GM18505 (cell line): ENCODE measurements at regions not wholly inside any gene's neighbourhood (a gene's known extent, or its start where the extent isn't known, plus 50 kb on each side); places are given as distances from the start of the nearest gene placed in this dataset.
"Not testable (repeated sequence)": the region's sequence is repeated elsewhere in the genome, so short reads cannot be mapped to it uniquely, and the experiment has no call there.

Experiments used
- ATAC-seq: cut with Tn5 transposase; IDR thresholded peaks from one replicate; pipeline ENCODE4 v1.9.1; 2021; ENCODE audit not compliant: unreplicated experiment
- POLR2A ChIP-seq: IDR thresholded peaks from 4 replicates; pipeline ENCODE4 v1.6.1; 2011; ENCODE audit warnings: borderline replicate concordance; ENCODE audit not compliant: insufficient read depth, insufficient read length; ENCODE audit errors: extremely low read depth

DNA sequence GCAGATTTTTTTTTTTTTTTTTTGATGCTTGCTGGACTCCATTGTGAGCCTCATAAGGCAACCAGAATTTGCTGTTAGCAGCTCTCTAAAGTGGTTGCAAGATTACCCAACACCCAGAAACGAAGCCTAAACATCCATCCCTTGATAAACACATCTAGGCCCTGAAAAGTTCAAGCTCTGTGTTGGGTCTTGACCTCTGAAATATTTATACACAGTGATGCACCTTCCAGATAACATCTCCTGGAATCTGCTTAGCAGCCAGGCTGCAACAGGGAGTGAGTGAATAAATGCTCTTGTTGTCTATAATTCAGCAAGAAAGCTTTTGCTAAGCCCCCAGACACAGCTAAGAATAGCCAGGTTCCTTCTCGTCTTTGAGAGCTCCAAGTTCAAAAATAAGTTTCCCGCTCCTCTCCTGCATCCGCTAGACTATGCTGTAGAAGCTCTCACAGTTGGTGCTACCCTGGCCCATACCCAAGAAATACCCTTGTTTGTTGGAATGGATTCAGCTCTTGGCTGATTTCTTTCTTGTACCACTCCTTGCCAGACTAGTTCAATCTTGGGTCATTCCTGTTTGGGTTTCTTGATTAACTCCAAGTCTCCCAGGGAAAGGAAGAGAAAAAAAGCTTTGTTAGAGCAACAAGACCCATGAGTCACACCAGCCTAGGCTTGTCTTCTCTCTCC lies 610.6 kb upstream of the TBX3 start:
- ATAC-seq, result no peak
- no peak for TF ChIP-seq POLR2A

DNA sequence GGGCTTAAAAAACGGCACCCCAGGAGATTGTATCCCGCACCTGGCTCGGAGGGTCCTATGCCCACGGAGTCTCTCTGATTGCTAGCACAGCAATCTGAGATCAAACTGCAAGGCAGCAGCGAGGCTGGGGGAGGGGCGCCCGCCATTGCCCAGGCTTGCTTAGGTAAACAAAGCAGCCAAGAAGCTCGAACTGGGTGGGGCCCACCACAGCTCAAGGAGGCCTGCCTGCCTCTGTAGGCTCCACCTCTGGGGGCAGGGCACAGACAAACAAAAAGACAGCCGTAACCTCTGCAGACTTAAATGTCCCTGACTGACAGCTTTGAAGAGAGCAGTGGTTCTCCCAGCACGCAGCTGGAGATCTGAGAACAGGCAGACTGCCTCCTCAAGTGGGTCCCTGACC lies 601.5 kb upstream of the TBX3 start:
- not testable (repeated sequence) for ATAC-seq

DNA sequence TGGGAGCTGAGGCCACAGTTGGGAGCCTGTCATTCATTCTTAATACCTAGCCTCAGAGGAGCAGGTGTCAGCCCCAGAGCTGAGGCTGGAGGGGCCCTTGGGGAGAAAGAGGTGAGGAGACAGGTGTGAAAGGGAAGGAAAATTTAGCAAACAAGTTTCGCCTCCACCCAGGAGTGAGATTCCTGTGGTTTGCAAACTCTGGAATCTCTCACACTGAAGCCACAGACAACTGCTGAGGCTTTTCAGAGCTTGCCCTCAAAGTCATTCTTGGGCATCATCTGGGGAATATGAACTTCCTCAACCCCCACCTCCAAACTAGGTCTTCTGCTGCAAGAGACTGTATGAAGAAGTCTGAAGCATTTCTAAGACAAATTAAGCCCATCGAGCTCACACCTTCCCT lies 589.5 kb upstream of the TBX3 start:
- no peak for ATAC-seq
- TF ChIP-seq POLR2A, result no peak

DNA sequence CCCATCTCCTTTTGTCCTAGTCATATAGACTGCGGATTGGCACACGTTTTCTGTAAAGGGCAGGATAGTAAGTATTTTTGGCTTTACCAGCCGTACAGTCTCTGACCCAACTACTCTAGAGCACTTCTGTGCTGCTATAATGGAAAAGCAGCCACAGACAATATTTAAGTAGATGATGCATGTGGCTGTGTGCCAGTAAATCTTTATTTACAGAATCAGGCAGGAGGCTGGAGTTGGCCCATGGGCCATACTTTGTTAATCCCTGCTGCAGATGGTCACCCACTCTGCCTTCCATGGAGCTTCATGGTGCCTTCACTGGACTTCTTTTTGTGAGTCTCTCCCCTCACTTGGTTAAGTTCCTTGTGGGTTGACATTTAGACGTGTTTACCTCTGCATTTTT lies 584.5 kb upstream of the TBX3 start:
- ATAC-seq, result no peak
- TF ChIP-seq POLR2A, result no peak

DNA sequence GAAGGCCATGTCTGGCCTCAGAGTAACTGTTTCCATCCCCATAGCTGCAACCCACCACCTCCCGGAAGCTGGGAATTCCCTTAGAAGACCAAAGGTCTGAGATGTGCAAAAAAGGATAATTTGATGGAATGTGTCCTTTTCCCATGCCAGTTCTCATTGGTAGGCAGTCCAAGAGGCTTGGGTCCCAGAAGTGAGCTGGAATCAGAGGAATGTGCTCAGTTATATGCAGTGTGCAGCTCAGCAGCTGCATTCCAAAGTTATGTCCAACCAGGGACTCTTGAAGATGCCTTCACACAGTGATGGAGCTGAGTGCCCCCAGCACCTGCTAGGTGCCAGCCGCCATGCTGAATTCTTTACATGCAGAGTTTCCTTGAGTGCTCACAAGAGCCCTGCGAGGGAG lies 583.9 kb upstream of the TBX3 start:
- ATAC-seq, result no peak
- no peak for TF ChIP-seq POLR2A

DNA sequence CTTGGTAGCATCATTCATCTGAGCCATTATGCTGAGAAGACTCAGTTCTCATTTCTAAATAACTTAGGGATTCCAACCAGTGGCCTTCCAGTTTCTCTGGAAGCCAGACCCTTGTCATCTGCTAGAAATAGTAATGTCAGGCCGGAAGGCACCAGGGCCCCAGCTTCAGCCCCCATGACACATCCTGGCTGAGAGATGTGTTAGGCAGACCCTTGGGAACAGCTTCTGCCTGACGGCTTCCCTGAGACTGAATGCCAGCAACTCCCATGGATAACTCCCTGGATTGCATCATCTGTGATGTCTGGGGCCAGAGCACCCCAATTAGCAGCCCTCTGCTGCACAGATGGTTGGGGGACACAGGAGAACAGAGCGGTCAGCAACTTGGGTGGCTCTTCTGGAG lies 583.5 kb upstream of the TBX3 start:
- ATAC-seq, result no peak
- TF ChIP-seq POLR2A, result no peak

DNA sequence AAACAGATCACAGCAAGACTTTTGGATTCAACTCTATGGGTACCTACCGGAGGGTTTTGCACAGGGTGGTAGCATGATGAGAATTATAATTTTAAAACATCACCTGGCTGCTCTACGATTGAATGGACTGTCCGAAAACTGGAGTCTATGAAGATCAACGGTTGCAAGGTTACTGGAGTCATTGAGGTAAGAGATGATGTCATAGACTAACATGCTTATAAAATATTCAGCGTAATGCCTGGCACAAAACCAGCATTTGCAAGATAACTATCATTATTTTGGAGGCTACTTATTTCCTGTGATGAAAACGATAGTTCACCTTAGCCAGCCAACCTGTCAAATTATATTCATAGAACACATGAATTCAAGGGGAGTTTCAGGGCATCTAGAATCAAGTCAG lies 580.6 kb upstream of the TBX3 start:
- ATAC-seq, result no peak
- TF ChIP-seq POLR2A, result no peak

DNA sequence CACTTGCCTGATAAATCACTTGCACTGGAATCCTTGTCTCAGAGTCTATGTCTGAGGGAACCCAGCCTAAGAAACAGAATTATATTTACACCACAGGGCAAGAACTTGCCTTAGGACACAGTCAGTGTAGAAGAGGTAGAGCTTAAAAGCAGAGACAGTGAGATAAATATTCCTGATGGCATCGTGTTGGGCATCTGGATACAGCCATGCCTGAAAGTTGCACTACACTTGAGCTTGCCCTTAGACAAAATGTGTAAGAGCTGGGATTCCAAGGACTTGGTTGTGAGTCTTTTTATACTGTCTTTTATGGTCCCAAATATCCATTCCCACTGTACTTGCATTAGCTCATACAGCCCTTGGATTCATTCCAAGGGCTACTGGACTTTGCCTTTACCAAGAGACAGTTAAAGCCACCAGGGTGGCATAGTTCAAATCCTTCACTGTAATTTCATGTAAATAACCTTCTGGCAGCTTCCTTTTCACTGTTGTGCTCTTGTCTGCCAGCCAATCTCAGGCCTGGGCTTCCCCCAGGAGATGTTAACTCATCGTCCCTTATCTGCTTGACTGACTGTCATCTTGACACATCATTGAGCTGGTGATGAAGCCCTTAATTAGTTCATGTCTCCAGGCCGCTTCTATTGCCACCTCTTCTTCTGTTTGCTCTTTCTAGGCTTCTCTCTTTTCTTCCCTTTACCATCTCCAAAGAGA lies 577.9 kb upstream of the TBX3 start:
- TF ChIP-seq POLR2A, result no peak
- no peak for ATAC-seq

DNA sequence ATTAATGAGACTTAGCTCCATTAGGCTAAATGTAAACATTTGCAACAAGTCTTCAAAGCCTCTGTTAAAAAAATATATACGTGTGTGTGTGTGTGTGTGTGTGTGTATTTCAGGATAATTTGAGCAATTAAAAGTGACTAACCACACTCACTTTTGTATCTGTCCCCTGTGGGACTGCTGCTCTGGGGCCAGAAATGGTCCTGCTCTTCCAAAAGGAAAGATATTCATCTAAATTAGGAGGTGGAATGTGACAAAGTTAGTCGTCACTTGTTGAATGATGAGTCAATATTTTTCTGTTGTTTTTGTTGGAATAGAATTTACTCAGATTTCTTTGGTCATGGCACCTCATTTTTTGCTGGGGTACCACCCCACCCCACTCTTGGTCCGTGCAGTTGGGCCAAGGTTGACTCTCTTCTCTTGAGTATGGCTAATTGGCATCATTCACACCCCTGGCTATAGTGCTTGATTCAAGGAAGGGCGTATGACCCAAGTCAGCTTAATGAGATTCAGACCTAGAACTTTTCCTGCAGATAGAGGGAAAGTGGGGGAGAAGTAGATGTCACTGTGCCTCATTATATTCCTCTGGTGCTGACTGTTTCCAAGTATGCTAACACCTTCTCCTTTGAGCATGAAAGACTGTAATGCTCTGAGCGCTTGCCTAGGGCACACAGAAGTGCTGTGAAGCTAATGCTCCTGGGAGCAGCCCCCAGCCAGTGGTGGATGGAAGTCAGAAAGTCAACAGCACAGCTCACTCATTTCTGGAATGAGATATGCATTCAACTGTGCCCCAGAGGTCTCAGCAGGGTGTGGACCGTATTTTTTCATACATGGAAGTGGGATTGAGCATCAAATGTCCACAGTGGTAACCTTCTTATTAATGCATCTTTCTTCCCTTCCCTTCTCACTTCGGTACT lies 577.0 kb upstream of the TBX3 start:
- TF ChIP-seq POLR2A, result no peak
- ATAC-seq, result no peak

DNA sequence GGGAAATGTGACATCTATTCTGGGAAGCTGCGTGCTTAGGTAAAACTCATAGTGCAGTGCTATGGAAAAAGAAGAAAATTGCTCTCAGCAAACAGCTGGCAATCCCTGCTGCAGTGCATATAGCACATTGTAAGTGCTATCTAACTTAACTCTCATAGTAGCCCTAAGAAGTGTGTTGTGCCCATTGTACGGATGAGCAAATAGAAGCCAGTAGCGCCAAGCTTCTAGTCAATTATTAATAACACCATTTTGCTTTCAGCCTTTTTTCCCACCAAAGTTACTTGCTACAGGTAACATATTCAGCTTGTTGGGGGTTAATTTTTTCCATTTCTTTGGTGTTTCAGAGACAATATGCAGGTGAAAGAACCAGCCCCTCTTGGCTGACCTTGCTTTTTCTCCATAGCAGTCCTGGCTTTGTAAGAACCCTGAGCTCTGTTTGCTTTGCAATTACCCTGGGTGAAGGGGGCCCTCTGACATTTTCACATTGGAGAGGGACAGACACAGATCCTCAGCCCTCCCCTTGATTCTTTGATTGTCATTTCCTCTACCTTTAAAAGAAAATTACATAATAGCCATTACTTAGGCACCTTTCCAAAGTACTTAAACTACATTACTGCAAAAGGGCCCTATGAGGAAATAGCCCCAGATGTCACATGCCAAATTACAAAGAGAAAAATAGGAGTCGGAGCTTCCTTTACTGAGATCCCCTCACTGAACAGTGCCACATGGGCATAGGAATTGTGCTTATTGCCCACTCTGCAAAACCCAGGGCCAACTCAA lies 576.2 kb upstream of the TBX3 start:
- ATAC-seq, result no peak
- TF ChIP-seq POLR2A, result no peak

DNA sequence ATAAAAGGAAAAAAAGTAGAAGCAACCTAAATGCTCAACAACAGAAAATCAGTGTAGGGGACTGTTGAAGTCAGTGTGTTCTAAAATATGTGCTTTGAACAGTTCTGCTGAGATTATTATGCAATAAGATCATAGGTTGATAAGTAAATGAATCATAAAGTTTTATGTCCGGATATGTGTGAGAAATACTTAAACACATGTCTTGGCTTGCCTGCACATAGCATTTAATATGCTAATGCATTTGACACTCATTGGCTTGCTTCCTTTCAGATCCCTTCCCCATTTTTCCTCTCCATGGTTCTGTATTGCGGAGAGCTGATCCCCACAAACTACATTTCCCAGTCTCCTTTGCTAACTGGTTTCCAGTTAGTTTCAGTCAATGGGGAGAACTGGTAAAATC lies 573.8 kb upstream of the TBX3 start:
- ATAC-seq, result no peak
- no peak for TF ChIP-seq POLR2A

DNA sequence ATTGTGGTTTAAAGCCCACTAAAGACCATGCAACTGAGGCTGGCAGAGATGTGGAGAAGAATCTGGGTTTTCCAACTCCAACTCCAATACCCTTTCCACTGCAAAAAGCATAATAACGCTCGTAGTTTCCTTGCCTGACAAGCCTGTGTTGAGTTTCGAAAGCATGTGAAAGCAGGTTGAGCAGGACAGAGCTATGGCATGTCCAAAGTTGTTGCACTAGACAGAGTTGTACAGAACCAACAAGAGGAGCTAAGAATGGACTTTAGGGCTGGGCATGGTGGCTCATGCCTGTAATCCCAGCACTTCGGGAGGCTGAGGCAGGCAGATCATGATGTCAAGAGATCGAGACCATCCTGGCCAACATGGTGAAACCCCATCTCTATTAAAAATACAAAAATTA lies 572.0 kb upstream of the TBX3 start:
- ATAC-seq, result no peak
- TF ChIP-seq POLR2A, result no peak

DNA sequence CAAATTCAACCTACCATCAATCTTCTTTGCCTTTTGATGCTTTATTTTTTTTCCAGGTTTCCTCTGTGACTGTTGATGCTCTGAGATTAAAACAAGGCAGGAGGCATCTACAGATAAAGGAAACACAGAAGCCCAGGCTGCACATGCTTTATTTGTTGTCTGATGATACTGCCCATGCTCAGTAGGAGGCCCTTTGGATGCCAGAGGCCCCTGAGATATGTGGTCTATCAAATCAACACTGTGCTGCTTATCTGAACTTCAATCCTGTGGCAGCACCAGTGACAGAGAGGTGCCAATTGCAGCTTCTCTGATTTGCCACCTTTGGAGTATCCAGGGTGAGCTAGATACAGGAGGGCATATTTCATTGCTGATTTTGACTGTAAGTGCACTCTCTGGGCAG lies 571.3 kb upstream of the TBX3 start:
- ATAC-seq, result no peak
- TF ChIP-seq POLR2A, result no peak
